ENCODE measurements at regions not wholly inside any gene's neighbourhood (a gene's known extent, or its start where the extent isn't known, plus 50 kb on each side); places are given as distances from the start of the nearest gene placed in this dataset.

DNA sequence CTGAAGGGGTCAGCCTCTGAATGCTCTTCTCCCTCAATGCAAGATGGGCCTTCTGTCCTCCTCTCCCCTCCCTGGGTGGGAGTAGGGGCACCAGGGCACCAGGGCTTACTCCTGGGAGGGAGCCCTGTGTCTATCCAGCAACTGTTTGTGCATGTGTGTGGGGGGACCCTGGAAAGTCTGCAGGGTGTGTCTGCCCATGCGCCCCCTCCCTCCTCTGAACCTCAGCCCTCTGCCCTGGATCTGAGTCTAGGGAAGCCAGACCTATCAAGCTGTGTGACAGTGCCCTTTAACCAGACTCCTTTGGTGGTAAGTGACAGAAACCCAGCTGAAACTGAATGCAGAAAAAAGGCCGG lies 213.3 kb upstream of the ZNF536 start:
- no peak for DNase-seq (ENCODE audit: low spot score)
- ATAC-seq (ENCODE audit: low FRiP score), result no peak
- TF ChIP-seq CTCF (IDR thresholded peaks at IDR 0.05), result no peak

DNA sequence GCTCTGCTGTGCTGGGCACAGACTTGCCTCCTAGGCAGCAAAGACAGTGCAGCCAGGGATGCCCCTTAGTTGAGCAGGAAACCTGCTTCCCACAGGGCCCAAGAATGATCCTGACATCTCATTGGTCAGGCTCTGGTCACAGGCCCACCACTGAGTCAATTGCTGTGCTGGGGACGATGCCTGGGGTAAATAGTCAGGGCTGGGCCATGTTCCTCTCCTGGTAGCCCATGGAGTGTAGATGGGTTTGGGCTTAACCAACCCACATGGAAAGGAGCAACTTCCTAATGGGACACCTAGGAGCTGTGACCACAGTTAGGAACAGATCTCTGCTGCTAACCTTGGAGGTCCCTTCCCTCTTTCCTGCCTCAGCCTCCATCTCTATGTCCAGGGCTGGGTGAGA lies 212.5 kb upstream of the ZNF536 start:
- DNase-seq (ENCODE audit: low spot score), result no peak
- TF ChIP-seq CTCF (IDR thresholded peaks at IDR 0.05), result no peak
- no peak for ATAC-seq (ENCODE audit: low FRiP score)

DNA sequence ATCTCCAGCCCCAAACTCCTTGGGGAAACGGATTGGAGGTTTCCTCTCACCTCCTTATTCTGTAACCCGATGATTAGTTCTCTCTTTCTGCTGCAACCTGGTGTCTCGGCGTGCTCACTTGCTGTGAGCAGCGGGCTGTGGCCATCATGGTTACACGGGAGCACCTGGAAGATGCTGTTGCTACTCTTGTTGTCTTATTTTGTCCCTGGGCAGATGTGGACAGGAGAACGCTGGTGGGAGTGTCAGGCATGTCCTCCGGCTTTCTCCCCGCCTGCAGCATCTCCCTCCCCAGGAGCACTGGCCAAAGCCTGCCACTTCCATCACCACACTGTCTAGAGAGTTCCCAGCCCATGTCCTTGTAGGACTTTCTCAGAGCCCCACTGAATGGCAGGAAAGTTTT lies 211.8 kb upstream of the ZNF536 start:
- TF ChIP-seq CTCF (IDR thresholded peaks at IDR 0.05), result no peak
- DNase-seq (ENCODE audit: low spot score) (no peak), ATAC-seq (ENCODE audit: low FRiP score) (no peak)

GRCh38 chr19:30161021-30161655 lies 211.0 kb upstream of the ZNF536 start:
- ATAC-seq (ENCODE audit: low FRiP score), result no peak
- no peak for TF ChIP-seq CTCF (IDR thresholded peaks at IDR 0.05)
- DNase-seq (ENCODE audit: low spot score), result no peak

DNA sequence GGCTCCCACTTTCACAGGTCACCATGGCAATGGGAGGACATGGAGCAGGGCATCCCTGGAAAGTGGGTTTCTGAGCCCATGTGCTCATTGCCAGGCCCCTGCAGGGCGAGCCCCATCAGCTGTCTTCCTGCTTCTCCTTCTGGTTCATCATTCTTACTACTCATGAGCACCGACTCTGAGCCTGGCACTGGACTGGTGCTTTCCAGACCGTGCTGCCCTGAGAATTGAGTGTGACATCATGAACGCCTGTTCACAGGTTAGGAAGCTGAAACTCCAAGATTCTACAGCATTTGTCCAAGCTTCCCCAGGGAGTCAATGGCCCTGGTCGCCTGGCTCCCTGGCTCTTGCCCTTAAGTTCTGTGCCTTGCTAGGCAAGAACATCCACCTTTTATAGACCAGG lies 210.4 kb upstream of the ZNF536 start:
- no peak for DNase-seq (ENCODE audit: low spot score)
- TF ChIP-seq CTCF (IDR thresholded peaks at IDR 0.05), result no peak
- ATAC-seq (ENCODE audit: low FRiP score), result no peak

DNA sequence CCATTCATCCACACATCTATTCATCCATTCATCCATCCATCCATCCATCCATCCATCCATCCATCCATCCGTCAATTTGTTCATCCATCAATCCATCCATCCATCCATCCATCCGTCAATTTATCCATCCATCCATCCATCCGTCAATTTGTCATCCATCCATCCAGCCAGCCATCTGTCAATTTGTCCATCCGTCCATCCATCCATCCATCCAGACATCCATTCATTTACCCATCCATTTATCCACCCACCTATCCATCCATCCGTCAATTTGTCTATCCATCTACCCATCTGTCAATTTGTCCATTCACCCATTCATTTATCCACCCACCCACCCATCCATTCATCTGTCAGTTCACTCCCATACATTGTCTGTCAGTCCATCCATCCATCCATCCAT lies 209.5 kb upstream of the ZNF536 start:
- ATAC-seq (ENCODE audit: low FRiP score) (no peak), DNase-seq (ENCODE audit: low spot score) (no peak)
- TF ChIP-seq CTCF (IDR thresholded peaks at IDR 0.05), result no peak

DNA sequence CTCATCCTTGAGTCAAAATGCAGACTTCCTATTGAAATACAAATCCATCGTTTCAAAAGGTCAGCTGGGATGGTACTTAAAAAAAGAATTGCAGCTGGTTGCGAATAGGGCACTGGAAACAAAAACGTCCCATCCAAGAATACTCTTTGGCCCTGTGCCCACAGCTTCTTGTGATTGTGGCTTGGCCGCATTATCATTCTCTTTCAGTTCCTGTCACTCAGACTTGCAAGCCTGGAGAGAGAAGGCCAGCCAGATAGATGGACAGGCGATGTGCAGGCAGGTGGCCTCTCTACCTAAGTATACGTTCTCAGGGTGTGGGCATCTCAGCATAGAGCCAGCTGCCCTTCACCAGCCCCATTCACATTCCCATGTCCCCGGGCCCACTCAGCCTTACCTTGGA lies 208.5 kb upstream of the ZNF536 start:
- DNase-seq (ENCODE audit: low spot score), result no peak
- no peak for ATAC-seq (ENCODE audit: low FRiP score)
- TF ChIP-seq CTCF (IDR thresholded peaks at IDR 0.05), result no peak

Data from omental fat pad (tissue), 3 donors.